MCF 10A (cell line): ENCODE measurements at regions not wholly inside any gene's neighbourhood (a gene's known extent, or its start where the extent isn't known, plus 50 kb on each side); places are given as distances from the start of the nearest gene placed in this dataset.

Experiments used
- BruUV-seq: library from RNA; stranded (reverse); fragments of 400-500 nt; replicated peaks from 2 replicates; lab custom pipeline; 2021; lab: Mats Ljungman, UMichigan
- CTCF ChIA-PET: fragments of 300-600 bp; sonication (Branson Sonifier 250); formaldehyde crosslinking; extraction: SDS; loops from one replicate; lab custom pipeline; 2021; ENCODE audit warnings: antibody characterized with exemption, inconsistent platforms; lab: Yijun Ruan, JAX
- POLR2A ChIA-PET: fragments of 300-600, 350-650 bp; sonication (Branson Sonifier 250); formaldehyde crosslinking; extraction: SDS; loops from one replicate; lab custom pipeline; 2020; ENCODE audit warnings: antibody characterized with exemption, inconsistent platforms; lab: Yijun Ruan, JAX
- DNase-seq: peaks from one replicate; pipeline ENCODE4 v3.0.0-alpha.2; 2018; ENCODE audit not compliant: unreplicated experiment
- H3K27ac Mint-ChIP-seq: one replicate; pipeline ENCODE4 v1.8.0; 2022; ENCODE audit warnings: mild to moderate bottlenecking, low read depth, mixed read lengths; ENCODE audit not compliant: unreplicated experiment
- H3K27me3 Mint-ChIP-seq: one replicate; pipeline ENCODE4 v1.8.0; 2022; ENCODE audit warnings: mixed read lengths; ENCODE audit not compliant: insufficient read depth, unreplicated experiment
- H3K36me3 Mint-ChIP-seq: one replicate; pipeline ENCODE4 v1.8.0; 2022; ENCODE audit warnings: mild to moderate bottlenecking, moderate library complexity, mixed read lengths; ENCODE audit not compliant: insufficient read depth, unreplicated experiment
- H3K4me1 Mint-ChIP-seq: one replicate; pipeline ENCODE4 v1.8.0; 2022; ENCODE audit warnings: mixed read lengths; ENCODE audit not compliant: insufficient read depth, unreplicated experiment
- H3K4me3 Mint-ChIP-seq: one replicate; pipeline ENCODE4 v1.8.0; 2022; ENCODE audit warnings: mild to moderate bottlenecking, moderate library complexity, mixed read lengths; ENCODE audit not compliant: unreplicated experiment
- H3K9me3 Mint-ChIP-seq: one replicate; pipeline ENCODE4 v1.8.0; 2022; ENCODE audit warnings: mixed read lengths; ENCODE audit not compliant: unreplicated experiment
- CTCF ChIP-seq: fragments of 200-600 bp; IDR thresholded peaks from one replicate; pipeline ENCODE4 v1.8.0; 2022; ENCODE audit warnings: antibody characterized with exemption, mild to moderate bottlenecking; ENCODE audit not compliant: unreplicated experiment
- intact Hi-C: fragments of 100-400 bp; cut with micrococcal nuclease; formaldehyde crosslinking; loops from 2 replicates; pipeline ENCODE4 v1.14.1; 2022

GRCh38 chr20:22833851-22834250, 201.3 kb upstream of the SSTR4 start:
- Mint-ChIP-seq H3K27ac (no peak overlapping the region), H3K9me3 (no peaks in the 10 kb centered on the region), H3K4me3 (no peak overlapping the region), H3K36me3 (no peaks in the 10 kb centered on the region), H3K27me3 (no peaks in the 10 kb centered on the region), H3K4me1 (peaks cover 21% of the 10 kb centered on the region)
- DNase-seq, result no peak
- no peak for TF ChIP-seq CTCF
- ChIA-PET POLR2A (interaction anchor here (1.2 kb wide), 1 partner anchor 803 kb away, joined by 3 read pairs; no protein-coding TSS in a partner anchor), CTCF (interaction anchor here (1.0 kb wide), 1 partner anchor 19 kb away, joined by 3 read pairs; no protein-coding TSS in a partner anchor)
- BruUV-seq, result no TSS peak
- intact Hi-C loops, result no loop called here

GRCh38 chr20:22834651-22835256, 200.4 kb upstream of the SSTR4 start:
- no TSS peak for BruUV-seq
- H3K36me3 Mint-ChIP-seq, result no peaks in the 10 kb centered on the region
- H3K9me3 Mint-ChIP-seq, result no peaks in the 10 kb centered on the region
- peaks cover 21% of the 10 kb centered on the region for H3K4me1 Mint-ChIP-seq
- CTCF ChIA-PET, result no interaction called here
- no peak for TF ChIP-seq CTCF
- no peak for DNase-seq
- intact Hi-C loops, result no loop called here
- H3K27ac Mint-ChIP-seq, result peak overlapping the region; percentile 37
- POLR2A ChIA-PET, result interaction anchor here (0.8 kb wide), 2 partner anchors 30 to 52 kb away, joined by 3 to 4 read pairs; no protein-coding TSS in a partner anchor
- no peak overlapping the region for H3K4me3 Mint-ChIP-seq
- H3K27me3 Mint-ChIP-seq, result no peaks in the 10 kb centered on the region

GRCh38 chr20:22836211-22836610, 198.9 kb upstream of the SSTR4 start:
- H3K9me3 Mint-ChIP-seq, result no peaks in the 10 kb centered on the region
- no peaks in the 10 kb centered on the region for H3K27me3 Mint-ChIP-seq
- CTCF ChIA-PET, result interaction anchor here (0.6 to 1.4 kb wide), 6 partner anchors 9 to 398 kb away, joined by 3 to 4 read pairs (median 3); no protein-coding TSS in a partner anchor
- BruUV-seq, result no TSS peak
- intact Hi-C loops, result no loop called here
- POLR2A ChIA-PET, result interaction anchor here (0.8 to 1.4 kb wide), 2 partner anchors 11 to 1873 kb away, joined by 3 to 6 read pairs; no protein-coding TSS in a partner anchor
- no peak for DNase-seq
- no peaks in the 10 kb centered on the region for H3K36me3 Mint-ChIP-seq
- no peak overlapping the region for H3K27ac Mint-ChIP-seq
- TF ChIP-seq CTCF, result no peak
- H3K4me3 Mint-ChIP-seq, result no peak overlapping the region
- H3K4me1 Mint-ChIP-seq, result peaks cover 21% of the 10 kb centered on the region

- BruUV-seq, result no TSS peak
- TF ChIP-seq CTCF, result no peak
- intact Hi-C loops, result no loop called here
Observed at GRCh38 chr20:22836877-22837276, 198.2 kb upstream of the SSTR4 start.

More at GRCh38 chr20:22836877-22837276, 198.2 kb upstream of the SSTR4 start:
- H3K4me3 Mint-ChIP-seq, result no peak overlapping the region
- ChIA-PET POLR2A (interaction anchor here (0.8 kb wide), 1 partner anchor 1872 kb away, joined by 3 read pairs; no protein-coding TSS in a partner anchor), CTCF (interaction anchor here (0.6 to 1.4 kb wide), 3 partner anchors 94 to 397 kb away, joined by 3 to 4 read pairs (median 3); no protein-coding TSS in a partner anchor)
- H3K27me3 Mint-ChIP-seq, result no peaks in the 10 kb centered on the region
- DNase-seq, result peak; percentile 33
- peak overlapping the region; percentile 33 for H3K27ac Mint-ChIP-seq
- no peaks in the 10 kb centered on the region for H3K9me3 Mint-ChIP-seq
- peaks cover 21% of the 10 kb centered on the region for H3K4me1 Mint-ChIP-seq
- no peaks in the 10 kb centered on the region for H3K36me3 Mint-ChIP-seq
